ENCODE measurements at regions not wholly inside any gene's neighbourhood (a gene's known extent, or its start where the extent isn't known, plus 50 kb on each side); places are given as distances from the start of the nearest gene placed in this dataset.

GRCh38 chr4:184879271-184879670 is 53.5 kb upstream of the ACSL1 start:
- no peaks in the 10 kb centered on the region for H3K27me3 ChIP-seq (ENCODE audit: low read depth, low read length)
- H3K27ac ChIP-seq (ENCODE audit: low read length): no peak overlapping the region
- H3K4me1 ChIP-seq (ENCODE audit: control insufficient read depth in 1 of 2, insufficient read depth in 2 of 2, low read length in 2 of 2): no peaks in the 10 kb centered on the region
- no peaks in the 10 kb centered on the region for H3K36me3 ChIP-seq (ENCODE audit: control insufficient read depth in 1 of 2, insufficient read depth in 2 of 2, low read length in 2 of 2)
- no peak overlapping the region for H3K4me3 ChIP-seq (ENCODE audit: low read depth in 1 of 2, low read length in 2 of 2)
- no peaks in the 10 kb centered on the region for H3K9me3 ChIP-seq (ENCODE audit: control insufficient read depth in 1 of 2, low read length in 2 of 2)

DNA sequence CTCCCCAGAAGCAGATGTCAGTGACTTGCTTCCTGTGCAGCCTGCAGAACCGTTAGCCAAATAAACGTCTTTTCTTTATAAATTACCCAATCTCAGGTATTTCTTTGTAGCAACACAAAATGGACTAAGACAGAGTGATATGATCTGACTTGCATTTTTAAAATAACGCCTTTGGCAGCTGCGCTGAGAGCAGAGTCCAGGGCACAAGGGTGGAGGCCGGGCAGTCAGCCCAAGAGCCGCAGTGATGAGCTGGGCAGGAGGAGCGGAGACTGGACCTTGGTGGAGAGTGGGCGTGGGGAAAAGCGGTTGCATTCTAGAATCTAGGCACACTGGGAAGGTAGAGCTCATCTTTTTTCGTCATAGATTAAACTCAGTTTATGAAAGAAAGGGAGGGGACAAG is 56.5 kb upstream of the ACSL1 start:
- no peaks in the 10 kb centered on the region for H3K27me3 ChIP-seq (ENCODE audit: low read depth, low read length)
- no peak overlapping the region for H3K27ac ChIP-seq (ENCODE audit: low read length)

DNA sequence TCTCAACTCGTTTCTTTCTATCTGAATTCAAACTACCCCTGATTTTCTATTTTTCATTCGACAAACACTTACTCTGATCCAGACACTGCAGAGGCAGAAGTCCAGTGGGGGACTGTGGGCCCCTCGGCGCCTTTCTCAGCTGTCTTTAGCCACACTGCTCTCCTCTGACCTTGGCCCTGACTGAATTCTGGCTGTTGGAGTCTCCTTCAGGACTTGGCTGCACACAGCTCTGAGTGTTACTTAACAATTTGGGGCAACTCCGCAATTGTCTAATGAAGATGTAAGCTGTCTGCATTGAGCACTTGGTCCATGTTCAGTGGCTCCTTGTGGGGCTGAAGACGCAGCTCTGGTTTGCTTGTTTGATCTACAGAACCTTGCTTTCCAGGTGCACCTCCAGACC is 57.3 kb upstream of the ACSL1 start:
- Histone ChIP-seq H3K9me3 (ENCODE audit: control insufficient read depth in 1 of 2, low read length in 2 of 2) (no peaks in the 10 kb centered on the region), H3K4me1 (ENCODE audit: control insufficient read depth in 1 of 2, insufficient read depth in 2 of 2, low read length in 2 of 2) (no peaks in the 10 kb centered on the region), H3K4me3 (ENCODE audit: low read depth in 1 of 2, low read length in 2 of 2) (no peak overlapping the region), H3K27ac (ENCODE audit: low read length) (no peak overlapping the region), H3K36me3 (ENCODE audit: control insufficient read depth in 1 of 2, insufficient read depth in 2 of 2, low read length in 2 of 2) (no peaks in the 10 kb centered on the region), H3K27me3 (ENCODE audit: low read depth, low read length) (no peaks in the 10 kb centered on the region)

More for the DNA sequence above, 56.5 kb upstream of the ACSL1 start:
- H3K9me3 ChIP-seq (ENCODE audit: control insufficient read depth in 1 of 2, low read length in 2 of 2): no peaks in the 10 kb centered on the region
- no peaks in the 10 kb centered on the region for H3K36me3 ChIP-seq (ENCODE audit: control insufficient read depth in 1 of 2, insufficient read depth in 2 of 2, low read length in 2 of 2)
- no peak overlapping the region for H3K4me3 ChIP-seq (ENCODE audit: low read depth in 1 of 2, low read length in 2 of 2)
- no peaks in the 10 kb centered on the region for H3K4me1 ChIP-seq (ENCODE audit: control insufficient read depth in 1 of 2, insufficient read depth in 2 of 2, low read length in 2 of 2)

GRCh38 chr4:184884883-184885282 is 59.1 kb upstream of the ACSL1 start:
- no peaks in the 10 kb centered on the region for H3K9me3 ChIP-seq (ENCODE audit: control insufficient read depth in 1 of 2, low read length in 2 of 2)

GRCh38 chr4:184885602-184886001 is 59.8 kb upstream of the ACSL1 start:
- H3K27me3 ChIP-seq (ENCODE audit: low read depth, low read length): no peaks in the 10 kb centered on the region
- H3K4me1 ChIP-seq (ENCODE audit: control insufficient read depth in 1 of 2, insufficient read depth in 2 of 2, low read length in 2 of 2): no peaks in the 10 kb centered on the region
- no peaks in the 10 kb centered on the region for H3K9me3 ChIP-seq (ENCODE audit: control insufficient read depth in 1 of 2, low read length in 2 of 2)
- H3K27ac ChIP-seq (ENCODE audit: low read length): no peak overlapping the region
- H3K36me3 ChIP-seq (ENCODE audit: control insufficient read depth in 1 of 2, insufficient read depth in 2 of 2, low read length in 2 of 2): no peaks in the 10 kb centered on the region
- H3K4me3 ChIP-seq (ENCODE audit: low read depth in 1 of 2, low read length in 2 of 2): no peak overlapping the region

More at GRCh38 chr4:184884883-184885282, 59.1 kb upstream of the ACSL1 start:
- Histone ChIP-seq H3K4me1 (ENCODE audit: control insufficient read depth in 1 of 2, insufficient read depth in 2 of 2, low read length in 2 of 2) (no peaks in the 10 kb centered on the region), H3K4me3 (ENCODE audit: low read depth in 1 of 2, low read length in 2 of 2) (no peak overlapping the region), H3K27me3 (ENCODE audit: low read depth, low read length) (no peaks in the 10 kb centered on the region), H3K27ac (ENCODE audit: low read length) (no peak overlapping the region), H3K36me3 (ENCODE audit: control insufficient read depth in 1 of 2, insufficient read depth in 2 of 2, low read length in 2 of 2) (no peaks in the 10 kb centered on the region)

- no peak overlapping the region for H3K4me3 ChIP-seq (ENCODE audit: low read depth in 1 of 2, low read length in 2 of 2)
- H3K27me3 ChIP-seq (ENCODE audit: low read depth, low read length): no peaks in the 10 kb centered on the region
- H3K4me1 ChIP-seq (ENCODE audit: control insufficient read depth in 1 of 2, insufficient read depth in 2 of 2, low read length in 2 of 2): no peaks in the 10 kb centered on the region
- no peaks in the 10 kb centered on the region for H3K9me3 ChIP-seq (ENCODE audit: control insufficient read depth in 1 of 2, low read length in 2 of 2)
- H3K36me3 ChIP-seq (ENCODE audit: control insufficient read depth in 1 of 2, insufficient read depth in 2 of 2, low read length in 2 of 2): no peaks in the 10 kb centered on the region
- no peak overlapping the region for H3K27ac ChIP-seq (ENCODE audit: low read length)
These were observed 61.6 kb upstream of the ACSL1 start for GRCh38 chr4:184887333-184887732.

GRCh38 chr4:184887947-184888346 is 62.2 kb upstream of the ACSL1 start:
- no peak overlapping the region for H3K27ac ChIP-seq (ENCODE audit: low read length)
- no peaks in the 10 kb centered on the region for H3K4me1 ChIP-seq (ENCODE audit: control insufficient read depth in 1 of 2, insufficient read depth in 2 of 2, low read length in 2 of 2)
- H3K4me3 ChIP-seq (ENCODE audit: low read depth in 1 of 2, low read length in 2 of 2): no peak overlapping the region
- no peaks in the 10 kb centered on the region for H3K36me3 ChIP-seq (ENCODE audit: control insufficient read depth in 1 of 2, insufficient read depth in 2 of 2, low read length in 2 of 2)
- no peaks in the 10 kb centered on the region for H3K9me3 ChIP-seq (ENCODE audit: control insufficient read depth in 1 of 2, low read length in 2 of 2)
- H3K27me3 ChIP-seq (ENCODE audit: low read depth, low read length): no peaks in the 10 kb centered on the region

DNA sequence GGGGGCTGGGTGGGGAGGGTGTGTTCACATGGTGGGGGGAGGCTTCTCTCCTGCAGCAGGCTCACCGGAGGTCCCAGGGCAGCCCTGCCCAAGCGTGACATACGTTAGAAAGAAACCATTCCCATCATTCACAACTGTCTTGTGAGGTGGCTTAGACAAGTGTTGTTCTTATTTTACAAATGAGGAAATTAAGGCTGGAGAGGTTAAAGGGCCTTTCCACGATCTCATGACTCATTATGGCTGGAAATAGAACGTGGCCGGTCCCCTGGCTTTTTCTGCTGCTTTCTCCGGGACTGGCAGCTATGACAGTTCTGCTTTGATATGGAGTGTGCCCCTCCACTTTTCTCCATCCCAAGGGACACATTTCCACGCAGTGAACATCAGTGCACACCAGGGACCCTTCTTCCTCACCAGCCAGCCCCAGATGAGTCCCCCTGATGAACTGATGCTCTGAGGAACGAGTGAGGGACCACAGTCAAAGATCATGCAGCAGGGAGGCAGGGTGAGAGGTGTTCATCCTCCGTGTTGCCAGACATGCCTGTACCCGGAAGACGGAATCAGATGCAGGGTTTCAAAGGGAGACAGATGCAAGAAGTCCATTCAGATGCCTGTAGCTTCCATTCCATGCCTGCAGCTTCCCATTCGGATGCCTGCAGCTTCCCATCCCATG is 64.0 kb upstream of the ACSL1 start:
- no peak overlapping the region for H3K27ac ChIP-seq (ENCODE audit: low read length)
- no peaks in the 10 kb centered on the region for H3K36me3 ChIP-seq (ENCODE audit: control insufficient read depth in 1 of 2, insufficient read depth in 2 of 2, low read length in 2 of 2)
- no peak overlapping the region for H3K4me3 ChIP-seq (ENCODE audit: low read depth in 1 of 2, low read length in 2 of 2)
- H3K4me1 ChIP-seq (ENCODE audit: control insufficient read depth in 1 of 2, insufficient read depth in 2 of 2, low read length in 2 of 2): no peaks in the 10 kb centered on the region
- no peaks in the 10 kb centered on the region for H3K27me3 ChIP-seq (ENCODE audit: low read depth, low read length)
- H3K9me3 ChIP-seq (ENCODE audit: control insufficient read depth in 1 of 2, low read length in 2 of 2): peaks cover 0 to 3% of the 10 kb centered on the region in 2 donors

- H3K4me3 ChIP-seq (ENCODE audit: low read depth in 1 of 2, low read length in 2 of 2): no peak overlapping the region
- no peak overlapping the region for H3K27ac ChIP-seq (ENCODE audit: low read length)
- H3K36me3 ChIP-seq (ENCODE audit: control insufficient read depth in 1 of 2, insufficient read depth in 2 of 2, low read length in 2 of 2): no peaks in the 10 kb centered on the region
- no peaks in the 10 kb centered on the region for H3K4me1 ChIP-seq (ENCODE audit: control insufficient read depth in 1 of 2, insufficient read depth in 2 of 2, low read length in 2 of 2)
- H3K9me3 ChIP-seq (ENCODE audit: control insufficient read depth in 1 of 2, low read length in 2 of 2): peaks cover 0 to 3% of the 10 kb centered on the region in 2 donors
- H3K27me3 ChIP-seq (ENCODE audit: low read depth, low read length): no peaks in the 10 kb centered on the region
These were observed 64.7 kb upstream of the ACSL1 start for GRCh38 chr4:184890499-184890898.

GRCh38 chr4:184891816-184892397 is 66.1 kb upstream of the ACSL1 start:
- Histone ChIP-seq H3K27ac (ENCODE audit: low read length) (no peak overlapping the region), H3K4me1 (ENCODE audit: control insufficient read depth in 1 of 2, insufficient read depth in 2 of 2, low read length in 2 of 2) (no peaks in the 10 kb centered on the region), H3K9me3 (ENCODE audit: control insufficient read depth in 1 of 2, low read length in 2 of 2) (peaks cover 0 to 3% of the 10 kb centered on the region in 2 donors), H3K27me3 (ENCODE audit: low read depth, low read length) (no peaks in the 10 kb centered on the region), H3K4me3 (ENCODE audit: low read depth in 1 of 2, low read length in 2 of 2) (no peak overlapping the region), H3K36me3 (ENCODE audit: control insufficient read depth in 1 of 2, insufficient read depth in 2 of 2, low read length in 2 of 2) (no peaks in the 10 kb centered on the region)

GRCh38 chr4:184892999-184893398 is 67.2 kb upstream of the ACSL1 start:
- Histone ChIP-seq H3K27me3 (ENCODE audit: low read depth, low read length) (no peaks in the 10 kb centered on the region), H3K4me1 (ENCODE audit: control insufficient read depth in 1 of 2, insufficient read depth in 2 of 2, low read length in 2 of 2) (no peaks in the 10 kb centered on the region), H3K36me3 (ENCODE audit: control insufficient read depth in 1 of 2, insufficient read depth in 2 of 2, low read length in 2 of 2) (no peaks in the 10 kb centered on the region), H3K27ac (ENCODE audit: low read length) (no peak overlapping the region), H3K4me3 (ENCODE audit: low read depth in 1 of 2, low read length in 2 of 2) (no peak overlapping the region), H3K9me3 (ENCODE audit: control insufficient read depth in 1 of 2, low read length in 2 of 2) (peaks cover 0 to 3% of the 10 kb centered on the region in 2 donors)

Data from muscle layer of duodenum (tissue), 2 donors.